ENCODE measurements at regions not wholly inside any gene's neighbourhood (a gene's known extent, or its start where the extent isn't known, plus 50 kb on each side); places are given as distances from the start of the nearest gene placed in this dataset.

- no peak for DNase-seq
- H3K27ac ChIP-seq, result no peak overlapping the region
- no peaks in the 10 kb centered on the region for H3K9me3 ChIP-seq (ENCODE audit: severe bottlenecking)
- H3K4me3 ChIP-seq (ENCODE audit: low read depth, low read length), result no peak overlapping the region
- no peaks in the 10 kb centered on the region for H3K27me3 ChIP-seq (ENCODE audit: insufficient read depth, low read depth, severe bottlenecking)
- H3K36me3 ChIP-seq, result no peaks in the 10 kb centered on the region
- TF ChIP-seq CTCF (IDR thresholded peaks at IDR 0.05; ENCODE audit: low read depth, low read length), result no peak
Observed at GRCh38 chr12:59929110-59929509, 333.3 kb downstream of the SLC16A7 start.

DNA sequence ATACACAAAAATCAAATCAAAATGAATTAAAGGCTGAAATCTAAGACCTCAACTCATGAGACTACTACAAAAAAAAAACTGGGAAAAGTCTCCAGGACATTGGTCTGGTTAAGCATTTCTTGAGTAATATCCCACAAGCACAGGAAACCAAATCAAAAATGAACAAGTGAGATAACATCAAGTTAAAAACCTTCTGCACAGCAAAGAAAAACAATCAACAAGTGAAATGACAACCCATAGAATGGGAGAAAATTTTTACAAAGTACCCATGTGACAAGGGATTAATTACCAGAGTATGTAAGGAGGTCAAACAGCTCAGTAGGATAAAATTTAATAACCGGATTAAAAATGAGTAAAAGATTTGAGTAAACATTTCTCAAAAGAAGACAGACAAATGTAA lies 338.7 kb downstream of the SLC16A7 start:
- Histone ChIP-seq H3K27me3 (ENCODE audit: insufficient read depth, low read depth, severe bottlenecking) (no peaks in the 10 kb centered on the region), H3K4me3 (ENCODE audit: low read depth, low read length) (no peak overlapping the region), H3K9me3 (ENCODE audit: severe bottlenecking) (no peaks in the 10 kb centered on the region), H3K36me3 (no peaks in the 10 kb centered on the region), H3K27ac (no peak overlapping the region)
- DNase-seq, result no peak
- no peak for TF ChIP-seq CTCF (IDR thresholded peaks at IDR 0.05; ENCODE audit: low read depth, low read length)

GRCh38 chr12:59936534-59936933 lies 340.7 kb downstream of the SLC16A7 start:
- Histone ChIP-seq H3K9me3 (ENCODE audit: severe bottlenecking) (no peaks in the 10 kb centered on the region), H3K27ac (no peak overlapping the region), H3K36me3 (no peaks in the 10 kb centered on the region), H3K27me3 (ENCODE audit: insufficient read depth, low read depth, severe bottlenecking) (no peaks in the 10 kb centered on the region), H3K4me3 (ENCODE audit: low read depth, low read length) (no peak overlapping the region)
- no peak for DNase-seq
- TF ChIP-seq CTCF (IDR thresholded peaks at IDR 0.05; ENCODE audit: low read depth, low read length), result no peak

GRCh38 chr12:59937148-59937547 lies 341.3 kb downstream of the SLC16A7 start:
- no peaks in the 10 kb centered on the region for H3K36me3 ChIP-seq
- TF ChIP-seq CTCF (IDR thresholded peaks at IDR 0.05; ENCODE audit: low read depth, low read length), result no peak
- H3K9me3 ChIP-seq (ENCODE audit: severe bottlenecking), result no peaks in the 10 kb centered on the region
- H3K27ac ChIP-seq, result no peak overlapping the region
- no peak for DNase-seq
- no peaks in the 10 kb centered on the region for H3K27me3 ChIP-seq (ENCODE audit: insufficient read depth, low read depth, severe bottlenecking)
- no peak overlapping the region for H3K4me3 ChIP-seq (ENCODE audit: low read depth, low read length)

- Histone ChIP-seq H3K36me3 (no peaks in the 10 kb centered on the region), H3K4me3 (ENCODE audit: low read depth, low read length) (no peak overlapping the region), H3K9me3 (ENCODE audit: severe bottlenecking) (no peaks in the 10 kb centered on the region), H3K27ac (no peak overlapping the region), H3K27me3 (ENCODE audit: insufficient read depth, low read depth, severe bottlenecking) (no peaks in the 10 kb centered on the region)
- no peak for TF ChIP-seq CTCF (IDR thresholded peaks at IDR 0.05; ENCODE audit: low read depth, low read length)
- DNase-seq, result no peak
Observed at GRCh38 chr12:59938190-59938962, 342.5 kb downstream of the SLC16A7 start.

Measured in WERI-Rb-1 (cell line).